Activated CD4-positive, alpha-beta T cell treated with anti-CD3 and anti-CD28 coated beads, Interleukin-2, amount 50 U/mL, for 4 hours (primary cell): ENCODE measurements at regions not wholly inside any gene's neighbourhood (a gene's known extent, or its start where the extent isn't known, plus 50 kb on each side); places are given as distances from the start of the nearest gene placed in this dataset.
"Not testable (repeated sequence)": the region's sequence is repeated elsewhere in the genome, so short reads cannot be mapped to it uniquely, and the experiment has no call there.

Experiments used
- DNase-seq, 2 experiments: peaks; one replicate each; pipeline ENCODE4 v3.0.0-alpha.2; 2020

DNA sequence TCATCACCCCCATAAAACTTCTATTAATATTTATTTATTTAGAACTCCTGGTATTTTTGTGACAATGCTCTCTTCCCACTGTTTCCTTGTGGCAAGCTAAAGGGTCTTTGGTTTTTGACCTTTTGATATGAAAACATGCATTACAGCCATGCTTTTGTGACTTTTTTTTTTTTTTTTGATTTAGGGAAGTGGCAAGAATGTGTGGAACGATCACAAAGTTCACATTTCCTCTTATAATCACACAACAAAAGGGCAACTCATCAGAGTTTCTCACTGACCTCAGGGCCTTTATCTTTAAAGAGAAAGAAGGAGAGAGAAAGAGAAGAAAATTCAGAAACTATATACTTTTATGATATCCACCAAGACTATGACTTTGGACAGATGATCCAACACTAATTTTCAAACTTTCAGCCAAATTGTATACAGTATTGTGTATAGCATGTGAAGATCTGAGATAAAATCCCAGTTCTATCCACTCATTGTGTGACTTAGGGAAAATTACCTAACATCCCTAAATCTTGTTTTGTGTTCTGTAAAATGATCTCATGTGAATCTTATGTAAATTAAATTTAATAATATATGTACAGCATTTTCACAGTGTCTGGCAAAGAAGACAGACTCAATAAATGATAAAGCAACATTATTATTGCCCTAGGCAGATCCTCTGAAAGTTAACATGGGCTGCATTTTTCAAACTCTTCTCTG is 106.8 kb upstream of the MARCKS start:
- no peak for DNase-seq

DNA sequence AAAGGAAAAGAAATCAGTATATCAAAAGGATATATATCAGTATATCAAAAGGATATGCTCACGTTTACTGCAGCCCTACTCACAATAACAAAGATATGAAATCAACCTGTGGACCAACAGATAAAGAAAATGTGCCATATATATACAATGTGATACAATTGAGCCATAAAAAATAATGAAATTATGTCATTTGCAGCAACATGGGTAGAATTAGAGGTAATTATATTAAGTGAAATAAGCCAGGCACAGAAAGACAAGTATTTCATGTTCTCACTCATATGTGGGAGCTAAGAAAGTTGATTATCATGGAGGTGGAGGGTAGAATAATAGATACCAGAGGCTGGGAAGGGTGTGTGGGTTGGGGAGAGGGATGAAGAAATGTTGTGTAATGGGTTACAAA is 102.9 kb upstream of the MARCKS start:
- no peak for DNase-seq

DNA sequence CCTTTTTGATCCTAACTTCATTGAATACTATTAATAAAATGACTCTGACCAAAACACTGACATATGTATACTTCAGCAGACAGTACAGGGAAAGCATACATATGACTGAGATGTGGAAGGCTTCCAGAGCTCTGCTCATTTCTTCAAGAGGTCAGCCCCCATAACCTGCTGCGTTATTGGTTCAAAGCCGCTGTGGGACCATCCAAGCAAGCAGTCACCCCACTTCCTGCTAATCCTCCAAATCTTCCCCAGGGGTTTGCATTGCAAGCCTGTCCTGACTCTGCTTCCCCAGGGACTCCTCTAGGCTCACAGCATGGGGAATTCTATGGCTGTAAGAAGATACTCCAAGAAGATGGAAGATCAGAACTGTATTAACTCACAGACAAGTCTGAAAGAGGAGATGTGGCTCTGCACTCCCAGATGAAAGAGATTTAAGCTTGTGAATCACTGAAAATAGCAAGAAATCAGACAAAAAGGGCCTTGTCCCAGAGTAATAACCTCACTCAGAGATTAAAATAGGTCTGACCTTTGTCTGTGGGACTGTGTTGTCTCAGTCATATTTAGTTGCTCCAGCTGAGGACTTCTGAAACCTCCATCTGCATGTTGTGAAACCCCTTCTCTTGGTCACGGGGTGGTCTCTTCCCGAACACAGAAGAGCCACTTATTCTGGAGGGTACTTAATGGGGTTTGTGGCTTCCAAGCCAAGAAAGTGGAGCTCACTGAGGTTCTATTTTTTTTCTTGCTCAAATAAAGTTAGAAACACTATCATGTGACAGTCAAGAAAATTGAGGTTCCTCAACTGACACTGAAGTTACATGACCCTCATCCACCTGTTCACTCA is 101.5 kb upstream of the MARCKS start:
- no peak for DNase-seq

DNA sequence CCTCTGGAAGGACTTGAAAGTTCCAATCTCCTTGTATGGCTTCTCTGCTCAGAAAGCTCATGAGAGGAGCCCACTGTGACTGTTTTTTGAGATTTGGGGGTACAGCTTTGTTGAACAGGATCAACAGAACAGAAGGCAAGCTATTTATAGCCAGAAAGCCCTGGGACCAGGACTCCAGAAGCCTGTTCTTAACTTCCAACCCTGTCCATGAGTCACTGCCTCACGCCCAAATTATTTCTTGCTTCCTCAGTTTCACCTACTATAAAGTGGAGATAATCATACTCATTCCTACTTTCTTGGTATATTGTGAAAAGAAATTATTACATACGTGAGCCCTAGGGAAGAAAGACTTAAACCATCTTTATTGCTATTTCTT is 100.9 kb upstream of the MARCKS start:
- no peak for DNase-seq

DNA sequence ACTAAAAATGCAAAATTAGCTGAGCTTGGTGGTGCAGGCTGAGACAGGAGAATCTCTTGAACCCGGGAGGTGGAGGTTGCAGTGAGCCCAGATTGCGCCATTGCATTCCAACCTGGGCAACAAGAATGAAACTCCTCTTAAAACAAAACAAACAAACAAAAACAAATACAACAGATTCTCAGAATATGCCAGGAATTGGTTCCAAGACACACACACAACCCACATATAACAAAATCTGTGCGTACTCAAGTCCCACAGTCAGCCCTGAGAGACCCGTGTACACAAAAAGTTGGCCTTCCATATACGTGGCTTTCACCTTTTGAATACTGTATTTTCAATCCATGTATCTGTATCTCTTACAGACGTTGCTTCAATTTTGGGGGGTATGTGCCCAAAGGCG is 98.9 kb upstream of the MARCKS start:
- no peak for DNase-seq

DNA sequence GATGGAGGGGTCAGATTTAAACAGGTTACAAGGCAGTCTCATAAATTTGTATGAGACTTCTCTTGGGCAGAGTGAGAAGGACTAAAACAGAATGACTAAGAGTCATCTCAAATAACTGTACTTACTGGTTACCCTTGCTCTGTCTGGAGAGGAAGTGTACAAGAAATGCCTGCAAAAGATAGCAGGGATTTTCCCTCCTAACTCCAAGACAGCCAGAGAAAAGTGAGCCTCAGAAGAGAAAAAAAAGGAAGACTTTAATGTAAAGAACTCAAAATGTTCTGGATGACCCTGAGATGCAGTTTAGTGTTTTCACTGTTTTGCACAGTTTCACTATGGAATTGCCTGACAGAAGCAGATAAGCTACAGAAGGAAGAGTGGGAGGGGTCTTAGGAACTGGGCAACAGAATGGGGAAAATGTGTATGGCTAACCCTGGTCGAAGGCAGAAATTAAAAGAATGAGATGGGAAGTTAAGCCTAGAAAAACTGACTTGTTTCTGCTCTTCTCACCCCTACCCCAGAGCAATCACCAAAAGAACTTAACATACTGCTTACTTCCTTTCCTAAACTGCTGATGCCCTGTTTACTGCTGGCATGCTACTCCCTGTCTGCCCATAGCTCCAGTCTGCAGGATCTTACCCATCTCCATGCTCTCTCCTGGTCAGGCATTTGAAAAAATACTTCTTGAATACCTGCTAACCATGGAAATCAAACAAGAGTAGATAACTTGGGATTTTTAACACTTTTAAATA is 98.1 kb upstream of the MARCKS start:
- no peak for DNase-seq

DNA sequence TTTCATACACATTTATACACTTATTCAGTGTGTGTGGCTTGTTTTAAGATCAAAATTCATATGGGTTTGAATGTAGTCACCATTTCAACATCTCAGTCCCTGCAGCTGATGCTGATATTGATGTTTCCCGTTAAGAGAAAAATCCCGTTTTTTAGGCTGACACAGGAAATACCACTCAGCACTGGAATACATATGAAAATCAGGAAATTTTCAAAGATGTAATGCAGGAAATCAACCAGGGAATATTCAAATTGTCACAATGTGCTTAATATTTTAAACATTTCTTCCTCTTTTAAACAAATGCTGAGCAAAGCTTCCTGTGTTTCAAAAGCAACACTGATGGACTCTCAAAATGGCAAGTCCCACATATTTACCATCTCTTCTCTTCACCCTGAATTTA is 94.5 kb upstream of the MARCKS start:
- no peak for DNase-seq

DNA sequence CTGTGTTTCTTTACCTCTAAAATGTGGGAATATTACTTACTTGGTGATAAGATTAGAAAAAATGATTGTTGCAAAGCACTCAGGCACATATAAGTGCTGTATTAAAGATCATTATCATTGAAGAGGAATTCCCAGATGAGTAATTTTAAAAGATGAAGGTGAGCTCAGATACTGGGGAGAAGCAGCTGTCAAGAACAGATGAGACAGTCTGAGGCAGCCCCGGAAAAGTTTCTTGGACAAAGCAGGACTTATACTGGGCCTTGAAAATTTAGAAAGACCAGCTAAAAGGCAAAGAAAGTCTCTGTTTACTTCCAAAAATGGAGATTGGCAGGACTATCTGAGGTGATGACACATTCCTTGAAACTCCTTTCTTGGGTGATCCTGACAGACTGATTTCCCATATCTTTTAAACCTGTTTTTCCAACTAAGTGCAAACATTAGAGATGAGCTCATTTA is 93.8 kb upstream of the MARCKS start:
- DNase-seq = no peak

DNA sequence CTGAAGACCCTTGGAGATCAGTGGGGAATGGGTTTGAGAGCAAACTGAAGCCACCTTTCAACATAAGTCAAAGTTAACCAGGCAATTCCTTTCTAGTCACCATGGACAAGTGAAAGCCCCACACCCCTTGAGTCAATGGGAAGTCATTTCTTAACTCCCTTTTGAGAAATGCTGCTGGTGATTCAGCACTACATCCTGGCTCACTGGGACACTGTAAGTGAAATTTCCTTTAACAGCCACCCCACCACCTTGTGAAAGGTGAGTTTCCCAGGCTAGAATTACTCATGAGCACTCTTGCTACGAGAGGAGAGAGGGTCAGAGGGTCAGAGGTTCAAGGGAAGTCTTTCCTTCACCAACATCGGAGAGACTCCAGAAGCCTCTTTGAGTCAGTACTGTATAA is 93.3 kb upstream of the MARCKS start:
- DNase-seq = no peak

DNA sequence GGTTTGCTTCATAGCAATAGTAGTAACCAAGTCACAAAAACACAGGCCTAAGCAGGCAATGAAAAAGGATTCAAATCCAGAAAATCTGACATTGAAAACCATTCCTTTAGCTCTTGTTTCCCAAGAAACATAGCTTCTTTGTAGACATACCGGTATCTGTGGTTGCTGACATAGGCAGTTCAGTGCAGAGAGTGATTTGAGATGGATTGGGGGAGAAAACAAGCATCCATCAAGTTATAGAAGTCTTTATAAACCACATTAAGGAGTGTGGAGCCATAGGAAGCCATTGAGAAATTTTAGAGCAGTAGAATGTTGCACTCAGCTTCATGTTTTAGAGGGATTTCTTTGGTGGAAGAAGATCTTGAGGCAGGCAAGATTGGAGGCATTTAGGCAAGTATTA is 91.2 kb upstream of the MARCKS start:
- no peak for DNase-seq

DNA sequence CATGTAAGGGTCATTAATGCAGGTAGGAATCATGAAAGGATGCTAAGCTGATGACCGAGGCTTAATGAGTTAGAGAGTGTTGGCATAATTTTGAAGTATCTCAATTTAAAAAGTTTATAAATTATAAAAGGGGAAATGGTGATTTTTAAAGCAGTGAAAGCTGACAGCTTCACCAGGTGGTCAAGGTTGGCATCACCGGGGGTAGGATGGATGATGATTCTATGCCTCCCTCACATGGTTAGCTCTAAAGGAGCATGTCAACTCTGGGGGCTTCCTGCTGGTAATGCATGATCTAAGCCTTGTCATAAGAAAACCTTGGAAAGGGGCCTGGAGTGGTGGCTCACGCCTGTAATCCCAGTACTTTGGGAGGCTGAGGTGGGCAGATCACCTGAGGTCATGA is 89.2 kb upstream of the MARCKS start:
- no peak for DNase-seq

DNA sequence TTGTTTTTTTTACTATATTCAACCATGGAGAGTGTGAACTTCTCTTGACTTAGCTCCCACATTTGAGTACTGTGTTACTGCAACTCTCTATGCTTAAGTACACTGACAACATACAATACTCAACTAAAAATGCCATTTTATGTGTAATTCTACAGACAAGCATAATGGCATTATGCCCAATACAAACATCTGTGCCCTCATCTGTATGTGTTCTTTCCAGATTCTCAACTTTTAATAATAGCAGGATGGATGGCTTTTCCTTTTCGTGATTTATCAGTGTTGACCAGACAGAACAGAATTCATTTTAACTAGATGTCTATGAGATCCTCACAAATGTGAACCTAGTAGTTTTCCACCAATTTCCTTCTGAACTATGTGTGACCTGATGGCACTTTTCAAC is 84.2 kb upstream of the MARCKS start:
- no peak for DNase-seq

DNA sequence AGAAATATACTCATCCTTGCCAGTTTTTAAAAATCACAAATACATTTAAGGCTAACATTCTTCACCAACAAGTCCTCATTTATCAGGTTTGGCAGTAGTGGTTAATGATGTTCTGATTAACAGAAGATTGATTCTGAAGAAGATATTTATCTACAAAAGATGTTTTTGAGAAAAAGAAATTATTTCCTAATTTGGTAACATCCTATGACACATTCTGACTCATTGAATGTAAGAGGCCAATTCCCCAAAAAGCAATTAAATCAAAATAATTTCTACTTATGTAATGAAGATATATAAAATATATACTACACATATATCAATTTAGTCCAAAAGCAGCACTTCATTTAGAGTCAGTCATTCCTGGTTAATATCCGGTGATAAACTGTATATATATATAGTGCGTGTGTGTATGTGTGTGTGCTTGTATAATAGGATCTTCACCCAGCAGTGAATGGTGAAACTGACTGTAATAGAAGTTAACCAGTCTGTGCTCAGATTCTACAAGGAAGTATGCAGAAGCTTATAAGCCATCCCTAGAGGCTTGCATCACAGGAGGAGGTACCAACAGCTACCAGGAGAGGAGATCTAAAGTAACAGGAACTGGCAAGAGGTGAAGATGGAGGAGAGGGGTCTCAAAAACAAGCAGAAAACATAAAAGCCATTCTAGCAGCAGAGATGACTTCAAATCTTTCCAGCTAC is 82.9 kb upstream of the MARCKS start:
- DNase-seq = no peak

DNA sequence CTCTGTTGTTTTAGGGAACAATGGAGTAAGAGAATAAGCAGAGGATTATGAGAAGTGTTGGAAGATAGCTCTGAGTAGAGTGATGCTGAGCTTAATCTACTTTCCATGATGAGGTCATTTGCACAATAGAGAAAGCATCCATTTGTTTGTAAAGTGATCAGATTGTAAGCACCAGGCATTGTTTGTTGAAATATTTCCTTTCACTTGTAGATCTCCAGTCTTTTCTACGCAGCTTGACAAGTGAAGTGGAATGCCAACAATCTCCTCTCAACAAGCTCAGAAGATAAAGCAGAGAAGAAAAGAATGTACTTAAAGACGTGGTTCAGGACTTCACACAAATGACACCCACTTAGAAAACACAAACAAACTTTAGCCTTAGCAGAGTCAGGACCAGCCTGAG is 80.1 kb upstream of the MARCKS start:
- no peak for DNase-seq

DNA sequence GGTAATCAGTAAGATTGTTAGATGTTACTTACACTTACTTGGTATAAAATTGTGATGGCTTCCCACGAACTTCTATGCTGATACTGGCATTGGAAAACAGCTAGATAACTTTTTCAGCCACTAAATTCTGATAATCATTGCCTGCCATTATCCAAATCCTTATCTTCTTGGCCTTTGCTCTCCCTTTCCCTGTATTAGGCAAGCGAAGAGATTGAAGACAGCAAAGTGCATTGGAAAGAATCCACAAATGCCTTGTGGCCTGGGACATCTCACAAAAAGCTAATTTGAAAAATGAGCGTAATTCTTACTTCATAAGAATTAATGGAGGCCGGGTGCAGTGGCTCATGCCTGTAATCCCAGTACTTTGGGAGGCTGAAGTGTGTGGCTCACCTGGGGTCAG is 79.5 kb upstream of the MARCKS start:
- no peak for DNase-seq

DNA sequence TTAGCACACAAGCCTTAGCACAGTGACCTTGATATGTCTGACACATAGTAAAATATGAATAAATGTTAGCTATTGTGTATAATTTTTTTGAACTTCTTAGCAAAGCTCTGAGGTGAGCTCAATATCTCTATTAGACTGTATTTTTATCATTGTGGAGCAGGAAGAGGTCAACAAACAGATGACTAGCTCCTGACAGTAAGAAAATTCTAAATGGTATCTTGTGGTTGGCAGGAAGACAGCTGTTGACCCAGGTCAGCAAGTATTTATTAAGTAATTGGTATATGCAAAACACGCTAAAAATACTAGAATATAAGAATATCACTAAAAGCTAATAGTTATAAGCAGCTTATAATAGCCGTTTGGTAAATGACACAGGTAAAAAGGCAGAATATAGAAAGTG is 77.5 kb upstream of the MARCKS start:
- no peak for DNase-seq

DNA sequence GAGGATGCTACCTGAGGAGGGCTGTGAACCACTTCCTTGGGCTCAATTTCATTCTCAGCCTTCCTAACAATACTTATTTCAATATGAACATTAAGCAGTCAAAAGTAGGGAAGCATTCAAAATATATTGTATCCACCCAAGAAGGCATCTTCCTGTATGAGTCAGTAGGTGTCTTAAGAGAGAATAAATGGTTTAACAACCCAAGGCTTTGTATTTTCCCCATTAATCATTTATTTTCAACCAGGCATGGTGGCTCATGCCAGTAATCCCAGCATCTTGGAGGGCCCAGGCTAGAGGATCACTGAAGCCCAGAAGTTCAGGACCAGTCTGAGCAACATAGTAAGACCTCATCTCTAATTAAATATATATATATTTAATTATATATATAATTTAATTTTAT is 74.5 kb upstream of the MARCKS start:
- DNase-seq = no peak

DNA sequence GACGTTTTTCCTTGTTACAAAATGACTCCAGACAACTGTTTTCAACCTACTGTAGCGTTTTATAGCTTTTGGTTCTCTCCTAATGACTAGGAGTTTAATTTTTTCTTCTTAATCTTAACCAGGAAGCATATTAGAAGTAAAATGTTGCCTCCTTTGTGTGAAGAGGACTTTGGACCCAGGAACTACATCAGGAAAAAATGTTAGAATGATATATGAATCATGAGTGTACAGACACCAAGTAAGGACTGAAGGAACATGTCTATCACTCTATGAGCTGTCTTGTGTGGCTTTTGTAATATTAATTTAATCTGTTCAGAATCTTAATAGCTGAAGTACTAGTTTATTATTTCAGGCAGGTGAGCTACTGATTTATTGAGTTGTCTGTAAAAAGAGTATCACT is 71.0 kb upstream of the MARCKS start:
- DNase-seq = no peak

DNA sequence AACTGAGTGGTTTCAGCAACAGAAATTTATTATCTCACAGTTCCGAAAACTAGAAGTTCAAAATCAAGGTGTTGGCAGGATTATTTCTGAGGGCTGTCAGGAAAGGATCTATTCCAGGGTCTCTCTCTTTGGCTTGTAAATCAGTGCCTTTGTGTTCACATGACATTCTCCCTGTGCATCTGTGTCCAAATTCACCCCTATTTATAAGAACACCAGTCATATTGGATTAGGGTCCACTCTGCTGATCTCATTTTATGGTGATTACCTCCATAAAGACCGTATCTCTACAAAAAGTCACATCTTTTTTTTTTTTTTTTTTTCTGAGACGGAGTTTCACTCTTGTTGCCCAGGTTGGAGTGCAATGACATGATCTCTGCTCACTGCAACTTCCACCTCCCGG is 68.6 kb upstream of the MARCKS start:
- no peak for DNase-seq

DNA sequence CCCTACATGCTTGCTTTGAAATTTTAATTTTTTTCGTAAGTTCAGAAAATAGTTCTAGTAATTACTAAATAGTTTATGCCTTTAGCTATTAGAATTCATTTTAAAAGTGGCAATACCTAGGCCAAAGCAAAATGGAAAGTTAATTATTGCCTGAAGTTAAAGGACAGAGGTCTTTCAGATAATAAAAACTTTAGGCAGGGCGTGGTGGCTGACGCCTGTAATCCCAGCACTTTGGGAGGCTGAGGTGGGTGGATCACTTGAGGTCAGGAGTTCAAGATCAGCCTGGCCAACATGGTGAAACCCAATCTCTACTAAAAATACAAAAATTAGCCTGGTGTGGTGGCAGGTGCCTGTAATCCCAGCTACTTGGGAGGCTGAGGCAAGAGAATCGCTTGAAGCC is 65.9 kb upstream of the MARCKS start:
- DNase-seq = not testable (repeated sequence)

DNA sequence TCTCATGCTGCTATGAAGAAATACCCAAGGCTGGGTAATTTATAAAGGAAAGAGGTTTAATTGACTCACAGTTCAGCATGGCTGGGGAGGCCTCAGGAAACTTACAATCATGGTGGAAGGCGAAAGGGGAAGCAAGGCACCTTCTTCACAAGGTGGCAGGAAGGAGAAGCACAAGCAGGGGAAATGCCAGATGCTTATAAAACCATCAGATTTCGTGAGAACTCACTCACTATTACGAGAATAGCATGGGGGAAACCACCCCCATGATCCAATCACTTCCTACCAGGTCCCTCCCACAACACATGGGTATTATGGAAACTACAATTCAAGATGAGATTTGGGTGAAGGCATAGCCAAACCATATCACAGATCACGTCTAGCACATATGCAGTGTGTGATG is 61.8 kb upstream of the MARCKS start:
- DNase-seq = not testable (repeated sequence)

DNA sequence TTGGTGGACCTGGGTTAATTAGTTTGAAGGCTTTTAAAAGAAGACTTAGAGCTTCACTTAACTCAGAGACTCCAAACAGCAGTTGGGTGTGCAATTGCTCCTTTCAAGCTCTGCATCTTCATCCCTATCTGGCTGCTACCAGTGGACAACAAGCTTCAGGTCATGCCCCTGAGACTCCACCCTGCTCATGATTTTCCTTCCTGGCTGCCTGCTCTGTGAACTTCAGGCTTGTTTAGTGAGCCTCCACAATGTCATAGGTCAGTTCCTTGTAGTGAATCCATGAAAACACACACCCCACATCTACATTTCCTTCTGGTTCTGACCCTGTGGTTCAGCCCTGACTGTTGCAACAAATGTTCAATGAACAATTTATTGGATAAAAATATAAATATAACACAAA is 61.1 kb upstream of the MARCKS start:
- DNase-seq = no peak

DNA sequence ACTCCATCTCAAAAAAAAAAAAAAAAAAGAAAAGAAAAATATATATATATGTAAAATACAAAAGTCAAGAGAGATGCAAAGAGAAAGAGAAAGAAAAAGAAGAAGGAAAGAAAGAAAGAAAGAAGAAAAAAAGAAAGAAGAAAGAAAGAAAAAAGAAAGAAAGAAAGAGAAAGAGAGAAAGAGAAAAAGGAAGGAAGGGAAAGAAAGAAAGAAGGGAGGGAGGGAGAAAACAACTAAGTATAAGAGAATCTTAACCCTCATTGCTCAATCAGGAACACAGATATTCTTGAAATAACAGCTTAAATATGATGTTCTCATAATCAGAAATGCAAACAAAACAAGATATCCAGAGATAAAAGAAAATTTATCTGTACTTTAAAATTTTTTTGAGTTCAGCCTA is 54.4 kb upstream of the MARCKS start:
- no peak for DNase-seq
